ENCODE measurements at regions not wholly inside any gene's neighbourhood (a gene's known extent, or its start where the extent isn't known, plus 50 kb on each side); places are given as distances from the start of the nearest gene placed in this dataset.

DNA sequence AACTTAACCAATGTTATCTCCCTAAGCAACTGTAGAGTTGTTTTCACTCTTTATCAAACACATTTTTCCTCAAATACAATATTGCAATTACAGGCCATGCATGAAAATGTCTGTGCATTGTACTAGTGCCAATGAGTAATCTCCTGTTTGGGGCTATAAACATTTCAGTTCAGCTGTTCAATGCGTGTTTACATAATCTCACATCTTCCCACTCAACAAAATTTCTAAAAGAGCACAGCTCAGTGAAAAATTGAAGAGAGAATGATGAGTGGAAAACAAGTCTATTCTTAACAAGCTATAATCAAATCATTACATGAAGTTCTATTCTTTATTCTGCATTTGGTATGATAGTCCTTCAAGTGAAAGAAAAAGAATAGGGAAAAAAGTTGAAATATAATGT is 780.5 kb upstream of the CDH9 start:
- TF ChIP-seq, protein P1, sequence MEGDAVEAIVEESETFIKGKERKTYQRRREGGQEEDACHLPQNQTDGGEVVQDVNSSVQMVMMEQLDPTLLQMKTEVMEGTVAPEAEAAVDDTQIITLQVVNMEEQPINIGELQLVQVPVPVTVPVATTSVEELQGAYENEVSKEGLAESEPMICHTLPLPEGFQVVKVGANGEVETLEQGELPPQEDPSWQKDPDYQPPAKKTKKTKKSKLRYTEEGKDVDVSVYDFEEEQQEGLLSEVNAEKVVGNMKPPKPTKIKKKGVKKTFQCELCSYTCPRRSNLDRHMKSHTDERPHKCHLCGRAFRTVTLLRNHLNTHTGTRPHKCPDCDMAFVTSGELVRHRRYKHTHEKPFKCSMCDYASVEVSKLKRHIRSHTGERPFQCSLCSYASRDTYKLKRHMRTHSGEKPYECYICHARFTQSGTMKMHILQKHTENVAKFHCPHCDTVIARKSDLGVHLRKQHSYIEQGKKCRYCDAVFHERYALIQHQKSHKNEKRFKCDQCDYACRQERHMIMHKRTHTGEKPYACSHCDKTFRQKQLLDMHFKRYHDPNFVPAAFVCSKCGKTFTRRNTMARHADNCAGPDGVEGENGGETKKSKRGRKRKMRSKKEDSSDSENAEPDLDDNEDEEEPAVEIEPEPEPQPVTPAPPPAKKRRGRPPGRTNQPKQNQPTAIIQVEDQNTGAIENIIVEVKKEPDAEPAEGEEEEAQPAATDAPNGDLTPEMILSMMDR (IDR thresholded peaks at IDR 0.05; ENCODE audit: insufficient read depth, low read length), result no peak
- H3K4me3 ChIP-seq (ENCODE audit: low read depth, low read length), result no peak overlapping the region
- DNase-seq (ENCODE audit: low read depth), result no peak

DNA sequence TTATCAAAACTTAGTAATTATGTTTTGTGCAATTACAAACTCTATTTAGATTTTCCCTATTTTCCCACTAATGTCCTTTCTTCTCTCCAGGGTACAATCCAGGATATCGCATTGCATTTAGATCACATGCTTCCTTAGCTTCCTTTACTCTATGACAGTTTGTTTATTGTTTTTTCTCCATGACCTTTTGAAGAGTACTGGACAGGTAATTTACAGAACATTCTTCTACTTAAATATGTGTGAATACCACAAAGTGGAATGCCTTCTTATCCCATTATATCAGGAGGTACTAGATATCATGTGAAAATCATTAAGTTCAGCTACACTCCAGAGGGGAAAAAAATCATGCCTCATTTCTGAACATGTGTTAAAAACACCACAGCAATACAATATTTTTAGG is 776.6 kb upstream of the CDH9 start:
- no peak for DNase-seq (ENCODE audit: low read depth)
- TF ChIP-seq, protein P1 (IDR thresholded peaks at IDR 0.05; ENCODE audit: insufficient read depth, low read length), result no peak
- H3K4me3 ChIP-seq (ENCODE audit: low read depth, low read length), result no peak overlapping the region

DNA sequence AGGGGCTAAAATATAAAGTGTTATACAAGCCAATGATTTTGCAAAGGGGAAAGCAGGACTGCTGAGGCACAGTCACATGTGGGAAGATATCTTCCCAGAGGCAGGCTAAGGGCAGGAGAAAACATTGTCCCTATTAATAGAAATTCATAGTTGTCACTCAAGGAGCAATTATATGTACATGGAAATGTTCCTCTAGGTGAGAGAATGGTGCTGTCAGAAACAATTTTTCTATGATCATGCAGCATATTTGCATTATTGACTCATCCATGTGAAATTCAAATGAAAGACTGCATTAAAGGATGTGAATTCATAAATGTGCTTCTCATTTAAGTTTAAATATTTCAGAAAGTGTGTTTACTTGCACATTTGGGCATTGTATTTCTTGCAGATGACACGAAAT is 775.9 kb upstream of the CDH9 start:
- no peak for DNase-seq (ENCODE audit: low read depth)
- H3K4me3 ChIP-seq (ENCODE audit: low read depth, low read length), result no peak overlapping the region
- TF ChIP-seq, protein P1 (IDR thresholded peaks at IDR 0.05; ENCODE audit: insufficient read depth, low read length), result no peak

DNA sequence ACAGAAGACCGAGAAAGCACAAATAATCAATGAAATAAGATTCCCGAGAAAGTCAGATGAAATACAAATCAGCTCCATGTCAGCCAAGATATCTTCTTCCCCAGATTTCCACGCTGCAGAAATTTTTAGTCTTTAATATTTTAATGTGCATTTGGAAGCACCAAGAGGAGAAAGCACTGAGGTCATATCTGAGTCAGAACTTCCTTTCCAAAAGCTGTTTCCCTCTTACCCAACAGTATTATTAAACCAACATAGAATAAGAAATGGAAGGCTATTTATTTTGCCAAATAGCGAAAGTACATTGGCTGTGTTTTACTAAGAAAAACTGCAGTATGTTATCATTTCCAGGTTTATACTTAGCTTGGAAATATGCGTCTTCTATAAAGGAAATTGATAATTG is 772.1 kb upstream of the CDH9 start:
- TF ChIP-seq, protein P1 (IDR thresholded peaks at IDR 0.05; ENCODE audit: insufficient read depth, low read length), result no peak
- H3K4me3 ChIP-seq (ENCODE audit: low read depth, low read length), result no peak overlapping the region
- DNase-seq (ENCODE audit: low read depth), result peak; percentile 35

DNA sequence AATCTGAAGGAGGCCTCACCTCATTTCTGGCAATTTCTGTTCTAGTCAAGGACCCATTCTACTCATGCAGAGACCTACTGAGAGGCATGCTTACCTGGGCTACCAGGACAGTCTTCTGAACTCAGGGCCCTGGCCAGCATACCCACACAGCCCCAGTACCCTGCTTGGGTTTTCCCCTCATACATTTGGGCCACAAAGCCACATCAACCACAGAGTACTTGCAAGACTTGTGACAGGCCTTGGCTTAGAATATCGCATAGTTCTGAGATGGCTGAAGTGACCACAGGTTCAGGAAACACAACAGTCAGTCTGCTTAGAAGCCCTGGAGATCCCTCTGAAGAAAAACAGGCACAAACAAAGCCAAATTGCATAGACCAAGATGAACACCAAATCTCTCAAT is 758.8 kb upstream of the CDH9 start:
- H3K4me3 ChIP-seq (ENCODE audit: low read depth, low read length), result no peak overlapping the region
- TF ChIP-seq, protein P1 (IDR thresholded peaks at IDR 0.05; ENCODE audit: insufficient read depth, low read length), result no peak
- no peak for DNase-seq (ENCODE audit: low read depth)

DNA sequence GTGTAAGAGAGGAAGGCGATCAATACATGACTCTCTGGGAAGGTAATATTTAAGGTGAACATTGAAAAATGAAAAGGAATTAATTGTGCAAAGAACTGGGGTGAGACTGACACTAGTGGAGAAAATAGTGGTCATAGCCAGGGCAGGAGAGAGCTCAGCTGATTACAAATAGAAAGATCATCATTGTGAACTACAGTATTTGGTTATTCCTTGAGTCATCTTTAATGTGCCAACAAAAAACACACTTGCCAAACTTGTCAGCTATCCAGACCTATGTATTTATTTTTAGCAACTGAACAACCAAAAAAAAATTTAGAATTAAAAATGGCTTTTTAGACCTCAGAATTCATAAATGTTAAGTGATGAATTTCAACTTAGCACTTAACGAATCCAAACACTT is 749.8 kb upstream of the CDH9 start:
- TF ChIP-seq, protein P1 (IDR thresholded peaks at IDR 0.05; ENCODE audit: insufficient read depth, low read length), result no peak
- DNase-seq (ENCODE audit: low read depth), result no peak

DNA sequence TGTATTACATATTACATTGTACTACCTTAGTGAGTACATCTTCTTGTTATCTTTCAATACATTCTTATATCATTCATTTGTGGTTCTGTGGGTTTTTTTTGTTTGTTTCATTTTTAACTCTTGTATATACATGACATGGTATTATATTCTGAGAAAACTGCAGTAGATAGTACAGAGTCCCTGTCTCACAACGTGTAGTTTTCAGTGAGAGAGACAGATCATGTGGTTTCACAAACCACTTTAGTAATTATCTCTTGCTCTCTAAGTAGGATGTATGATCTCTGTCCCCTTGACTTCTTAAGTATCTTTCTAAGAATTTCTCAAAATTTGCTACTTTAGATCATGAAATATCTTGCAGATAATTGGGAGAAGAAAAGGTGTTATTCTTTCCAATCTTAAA is 745.9 kb upstream of the CDH9 start:
- no peak for DNase-seq (ENCODE audit: low read depth)
- no peak overlapping the region for H3K4me3 ChIP-seq (ENCODE audit: low read depth, low read length)
- TF ChIP-seq, protein P1 (IDR thresholded peaks at IDR 0.05; ENCODE audit: insufficient read depth, low read length), result no peak

More for the DNA sequence above, 749.8 kb upstream of the CDH9 start:
- no peak overlapping the region for H3K4me3 ChIP-seq (ENCODE audit: low read depth, low read length)
